CD4-positive, CD25-positive, alpha-beta regulatory T cell (primary cell): ENCODE measurements at regions not wholly inside any gene's neighbourhood (a gene's known extent, or its start where the extent isn't known, plus 50 kb on each side); places are given as distances from the start of the nearest gene placed in this dataset.

Experiments
- ATAC-seq, 2 donors: fragments of 150-1000 bp; cut with Tn5 transposase; one replicate each; pipeline ENCODE4 v1.10.0; 2021; ENCODE audit warnings: low read depth in 2 of 2, moderate number of reproducible peaks in 2 of 2, moderate library complexity in 1 of 2
- DNase-seq, 3 donors: peaks; one replicate each; pipeline versions ENCODE4 v3.0.0 to v3.0.0-alpha.2; 2012 to 2022; ENCODE audit warnings: mixed read lengths in 1 of 3
- H3K27ac ChIP-seq: one replicate; pipeline ENCODE4 v1.7.0; 2013; ENCODE audit warnings: mild to moderate bottlenecking, low read length; ENCODE audit not compliant: insufficient read depth, poor library complexity, severe bottlenecking
- H3K27me3 ChIP-seq: one replicate; pipeline ENCODE4 v1.7.0; 2013; ENCODE audit warnings: low read length; ENCODE audit not compliant: control insufficient read depth, insufficient read depth
- H3K36me3 ChIP-seq: one replicate; pipeline ENCODE4 v1.7.0; 2013; ENCODE audit warnings: mild to moderate bottlenecking, low read length, moderate library complexity; ENCODE audit not compliant: control insufficient read depth, insufficient read depth
- H3K4me1 ChIP-seq: 2 replicates; pipeline ENCODE4 v1.7.0; 2013; ENCODE audit warnings: mild to moderate bottlenecking, low read length; ENCODE audit not compliant: insufficient read depth, control insufficient read depth, poor library complexity, severe bottlenecking
- H3K4me3 ChIP-seq: one replicate; pipeline ENCODE4 v1.7.0; 2013; ENCODE audit warnings: low read depth, mild to moderate bottlenecking, low read length, moderate library complexity
- H3K9me3 ChIP-seq, 2 experiments: 1 replicate in 1 of 2; 2 replicates in 1 of 2; pipeline ENCODE4 v1.7.0; 2013; ENCODE audit warnings: low read length in 2 of 2, mild to moderate bottlenecking in 1 of 2, moderate library complexity in 1 of 2; ENCODE audit not compliant: control insufficient read depth in 2 of 2
- H3K27ac Mint-ChIP-seq, 3 donors: one replicate each; pipeline ENCODE4 v1.8.0; 2020 to 2022; ENCODE audit warnings: mild to moderate bottlenecking in 3 of 3, mixed read lengths in 3 of 3, moderate library complexity in 2 of 3
- H3K27me3 Mint-ChIP-seq: one replicate; pipeline ENCODE4 v1.8.0; 2022; ENCODE audit warnings: mild to moderate bottlenecking, mixed read lengths
- H3K36me3 Mint-ChIP-seq: one replicate; pipeline ENCODE4 v1.8.0; 2020; ENCODE audit warnings: mixed read lengths
- H3K4me1 Mint-ChIP-seq, 4 donors: one replicate each; pipeline ENCODE4 v1.8.0; 2020 to 2022; ENCODE audit warnings: mixed read lengths in 4 of 4, mild to moderate bottlenecking in 1 of 4
- H3K4me3 Mint-ChIP-seq, 4 donors: one replicate each; pipeline ENCODE4 v1.8.0; 2020 to 2022; ENCODE audit warnings: mild to moderate bottlenecking in 4 of 4, mixed read lengths in 4 of 4, moderate library complexity in 3 of 4
- H3K9me3 Mint-ChIP-seq, 7 donors: one replicate each; pipeline ENCODE4 v1.8.0; 2020 to 2022; ENCODE audit warnings: mixed read lengths in 7 of 7, mild to moderate bottlenecking in 3 of 7, moderate library complexity in 2 of 7

DNA sequence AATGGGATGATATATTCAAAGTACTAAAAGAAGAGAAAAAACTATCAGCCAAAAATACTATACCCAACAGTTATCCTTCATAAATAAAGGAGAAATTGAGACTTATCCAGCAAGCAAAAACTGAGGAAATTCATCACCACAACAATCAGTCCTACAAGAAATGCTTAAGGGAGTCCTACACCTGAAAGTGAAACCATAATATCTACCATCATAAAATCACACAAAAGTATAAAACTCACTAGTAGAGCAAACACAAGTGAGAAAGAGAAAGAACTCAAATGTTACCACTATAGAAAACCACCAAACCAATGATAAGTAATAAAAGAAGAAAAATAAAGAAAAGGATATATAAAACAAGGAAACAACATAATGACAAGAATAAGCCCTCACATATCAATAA is 103.6 kb upstream of the NEO1 start:
- Mint-ChIP-seq H3K9me3 (peaks cover 0 to 19% (median 11%) of the 10 kb centered on the region in 7 donors), H3K4me3 (no peak overlapping the region), H3K36me3 (no peaks in the 10 kb centered on the region), H3K4me1 (no peaks in the 10 kb centered on the region), H3K27me3 (peaks cover 21% of the 10 kb centered on the region), H3K27ac (no peak overlapping the region)
- Histone ChIP-seq H3K27ac (no peak overlapping the region), H3K4me1 (no peaks in the 10 kb centered on the region), H3K9me3 (peaks cover 14% of the 10 kb centered on the region in 2 experiments), H3K36me3 (no peaks in the 10 kb centered on the region), H3K27me3 (peaks cover 3% of the 10 kb centered on the region), H3K4me3 (no peak overlapping the region)
- DNase-seq, result no peak
- ATAC-seq, result no peak

DNA sequence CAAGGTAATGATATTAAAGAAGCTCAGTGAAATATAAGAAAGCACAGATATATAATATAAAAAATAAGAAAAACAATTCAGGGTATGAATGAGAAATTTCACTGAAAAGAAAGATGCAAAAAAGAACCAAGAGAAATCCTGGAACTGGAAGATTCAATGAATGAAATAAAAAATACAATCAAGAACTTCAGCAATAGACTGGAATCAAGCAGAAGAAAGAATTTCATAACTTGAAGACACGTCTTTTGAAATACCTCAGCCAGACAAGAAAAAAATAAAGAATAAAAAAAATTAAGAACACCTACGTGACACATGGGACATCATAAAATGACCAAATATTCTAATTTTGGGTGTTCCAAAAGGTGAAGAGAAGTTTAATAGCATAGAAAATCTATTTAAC is 104.6 kb upstream of the NEO1 start:
- DNase-seq, result no peak
- H3K9me3 Mint-ChIP-seq, result peaks cover 0 to 19% (median 11%) of the 10 kb centered on the region in 7 donors
- peaks cover 14% of the 10 kb centered on the region in 2 experiments for H3K9me3 ChIP-seq
- no peaks in the 10 kb centered on the region for H3K4me1 Mint-ChIP-seq
- H3K4me1 ChIP-seq, result no peaks in the 10 kb centered on the region
- no peaks in the 10 kb centered on the region for H3K36me3 Mint-ChIP-seq
- no peak overlapping the region for H3K4me3 Mint-ChIP-seq
- H3K27me3 Mint-ChIP-seq, result peaks cover 15% of the 10 kb centered on the region
- no peak overlapping the region for H3K27ac ChIP-seq
- H3K27ac Mint-ChIP-seq, result no peak overlapping the region
- no peak for ATAC-seq
- H3K36me3 ChIP-seq, result no peaks in the 10 kb centered on the region
- H3K4me3 ChIP-seq, result no peak overlapping the region
- peaks cover 3% of the 10 kb centered on the region for H3K27me3 ChIP-seq

DNA sequence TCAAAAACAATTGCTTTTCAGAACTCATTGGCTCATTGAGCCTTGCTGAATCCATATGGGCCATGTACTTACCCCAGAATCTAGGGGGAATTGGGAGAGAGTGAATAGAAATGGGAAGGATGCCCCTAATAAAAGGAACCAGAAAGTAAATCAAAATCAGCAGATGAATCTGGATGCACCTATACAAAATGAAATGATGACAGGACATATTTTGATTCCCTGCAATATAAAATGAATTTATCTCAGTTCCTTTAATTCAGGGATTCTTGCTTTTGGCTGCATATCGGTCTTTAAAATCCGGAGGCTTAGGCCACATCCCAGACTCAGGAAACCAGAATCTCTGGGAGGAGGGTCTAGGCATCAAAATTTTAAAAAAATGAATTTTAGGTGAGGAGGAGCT is 107.7 kb upstream of the NEO1 start:
- ATAC-seq (no peak), DNase-seq (no peak)
- Mint-ChIP-seq H3K9me3 (peaks cover 0 to 19% (median 11%) of the 10 kb centered on the region in 7 donors), H3K36me3 (no peaks in the 10 kb centered on the region), H3K27ac (no peak overlapping the region), H3K4me1 (no peaks in the 10 kb centered on the region), H3K4me3 (no peak overlapping the region), H3K27me3 (peaks cover 16% of the 10 kb centered on the region)
- no peaks in the 10 kb centered on the region for H3K4me1 ChIP-seq
- H3K9me3 ChIP-seq, result peaks cover 14% of the 10 kb centered on the region in 2 experiments
- H3K27ac ChIP-seq, result no peak overlapping the region
- H3K36me3 ChIP-seq, result no peaks in the 10 kb centered on the region
- no peak overlapping the region for H3K4me3 ChIP-seq
- H3K27me3 ChIP-seq, result peaks cover 3% of the 10 kb centered on the region

DNA sequence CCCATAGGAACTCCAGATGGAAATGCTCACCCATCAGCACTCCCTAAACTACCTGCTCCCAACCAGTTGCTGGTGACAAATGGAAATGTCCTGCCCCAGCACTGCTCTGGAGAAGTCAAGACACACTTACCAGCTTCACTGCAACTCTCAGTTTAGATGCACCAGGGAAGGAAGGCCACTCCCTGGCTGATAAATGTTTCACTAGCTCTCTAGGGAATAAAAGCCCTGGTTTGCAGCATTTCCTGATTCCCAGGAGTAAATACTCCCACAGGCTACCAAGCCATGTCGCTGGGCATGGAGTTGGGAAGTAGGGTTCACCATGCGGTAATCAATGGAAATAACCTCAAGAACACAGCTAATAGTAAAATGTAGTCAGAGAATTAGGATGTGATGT is 112.0 kb upstream of the NEO1 start:
- Histone ChIP-seq H3K36me3 (no peaks in the 10 kb centered on the region), H3K4me1 (no peaks in the 10 kb centered on the region), H3K4me3 (no peak overlapping the region), H3K27ac (no peak overlapping the region), H3K27me3 (no peaks in the 10 kb centered on the region), H3K9me3 (no peaks in the 10 kb centered on the region)
- Mint-ChIP-seq H3K27ac (no peak overlapping the region), H3K4me3 (no peak overlapping the region), H3K4me1 (no peaks in the 10 kb centered on the region), H3K36me3 (no peaks in the 10 kb centered on the region), H3K9me3 (peaks cover 0 to 5% (median 0%) of the 10 kb centered on the region in 7 donors), H3K27me3 (peaks cover 11% of the 10 kb centered on the region)
- ATAC-seq, result no peak
- no peak for DNase-seq

DNA sequence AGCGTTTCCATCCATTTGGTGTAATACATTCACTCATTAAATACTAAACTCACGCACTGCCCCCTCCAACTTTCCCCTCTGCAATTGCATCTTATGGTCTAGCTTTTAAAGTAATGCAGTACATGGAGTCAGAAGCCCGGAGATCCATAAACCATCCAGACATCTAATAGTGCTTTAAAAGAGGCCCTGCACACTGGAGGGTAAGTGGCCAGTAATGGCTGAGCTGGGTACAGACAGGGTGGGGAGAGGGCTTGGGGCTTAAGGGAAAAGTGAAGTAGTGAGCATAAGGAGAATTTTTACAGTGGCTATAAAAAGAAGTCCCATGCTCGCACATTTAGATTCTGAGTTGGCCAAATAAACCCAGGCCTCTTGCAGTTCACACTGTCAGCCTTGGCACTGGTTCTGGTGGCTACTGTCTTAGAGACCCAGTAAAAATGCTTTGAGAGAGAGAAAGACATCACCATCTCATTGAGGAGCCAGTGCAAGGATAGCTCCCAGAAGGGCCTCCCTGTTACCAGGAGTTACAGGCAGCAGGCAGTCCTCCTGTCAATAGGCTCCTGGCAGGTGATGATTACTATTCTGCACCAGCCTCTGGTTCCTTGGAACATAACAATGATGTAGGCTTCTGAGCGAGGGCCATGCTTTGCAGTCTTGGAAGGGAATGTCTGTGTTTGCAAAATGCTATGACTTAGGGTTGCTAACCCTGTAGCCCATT is 112.6 kb upstream of the NEO1 start:
- H3K9me3 Mint-ChIP-seq, result peaks cover 0 to 3% (median 0%) of the 10 kb centered on the region in 7 donors
- Histone ChIP-seq H3K4me3 (no peak overlapping the region), H3K4me1 (no peaks in the 10 kb centered on the region), H3K27ac (no peak overlapping the region), H3K36me3 (no peaks in the 10 kb centered on the region), H3K27me3 (no peaks in the 10 kb centered on the region), H3K9me3 (no peaks in the 10 kb centered on the region)
- H3K36me3 Mint-ChIP-seq, result no peaks in the 10 kb centered on the region
- peaks cover 17% of the 10 kb centered on the region for H3K27me3 Mint-ChIP-seq
- H3K4me3 Mint-ChIP-seq, result no peak overlapping the region
- H3K4me1 Mint-ChIP-seq, result no peaks in the 10 kb centered on the region
- no peak for DNase-seq
- H3K27ac Mint-ChIP-seq, result no peak overlapping the region
- ATAC-seq, result no peak

DNA sequence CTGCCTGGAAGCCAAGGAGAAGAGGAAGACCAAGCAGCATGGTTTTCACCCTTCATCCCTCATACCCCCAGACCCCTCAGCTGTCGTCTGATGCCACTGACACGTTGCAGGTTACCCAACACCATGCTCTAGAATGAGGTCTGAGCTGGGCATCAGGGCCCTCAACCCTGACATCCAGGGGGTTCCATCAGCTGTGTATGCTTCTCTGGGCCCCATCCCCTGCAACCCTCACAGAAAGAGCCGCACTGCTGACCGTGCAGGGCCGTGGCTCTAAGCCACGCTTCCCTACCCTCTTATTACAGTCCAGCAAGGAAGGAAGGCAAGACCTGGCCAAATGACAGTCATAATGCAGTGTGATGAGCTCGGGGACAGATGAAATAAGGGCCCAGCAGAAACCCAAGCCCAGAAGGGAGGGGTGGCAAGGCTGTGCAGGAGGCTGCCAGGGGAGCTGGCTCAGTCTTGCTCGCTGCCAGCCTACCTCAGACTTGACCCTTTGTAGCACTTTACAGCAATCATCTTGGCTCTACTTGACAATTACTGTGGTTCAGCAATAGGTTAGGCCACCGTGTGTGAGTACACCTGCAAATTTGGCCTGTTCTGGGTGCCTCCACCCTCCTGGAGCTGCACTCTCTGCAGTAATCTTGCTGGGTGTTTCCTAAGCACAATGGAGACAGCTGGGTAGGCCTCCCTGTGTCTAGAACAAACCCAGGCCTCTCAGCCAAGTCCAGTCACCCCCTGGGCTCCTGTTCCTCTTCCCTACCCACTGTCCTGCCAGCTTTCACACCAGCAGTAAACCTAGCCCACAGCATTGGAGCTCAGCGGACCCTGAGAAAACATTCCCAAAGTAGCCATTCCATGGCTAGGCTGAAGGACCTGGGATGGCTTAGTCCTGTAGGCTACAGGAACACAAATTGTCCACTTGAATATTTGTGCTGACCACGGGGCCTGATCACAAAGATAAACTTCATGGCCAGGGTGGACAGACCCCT is 115.3 kb upstream of the NEO1 start:
- no peak overlapping the region for H3K27ac Mint-ChIP-seq
- Histone ChIP-seq H3K36me3 (no peaks in the 10 kb centered on the region), H3K4me1 (no peaks in the 10 kb centered on the region), H3K27me3 (peaks cover 5% of the 10 kb centered on the region), H3K4me3 (no peak overlapping the region), H3K27ac (no peak overlapping the region), H3K9me3 (no peaks in the 10 kb centered on the region)
- no peaks in the 10 kb centered on the region for H3K4me1 Mint-ChIP-seq
- no peak overlapping the region for H3K4me3 Mint-ChIP-seq
- H3K27me3 Mint-ChIP-seq, result peaks cover 28% of the 10 kb centered on the region
- no peaks in the 10 kb centered on the region for H3K36me3 Mint-ChIP-seq
- no peak for DNase-seq
- H3K9me3 Mint-ChIP-seq, result peaks cover 0 to 2% (median 0%) of the 10 kb centered on the region in 7 donors
- no peak for ATAC-seq

DNA sequence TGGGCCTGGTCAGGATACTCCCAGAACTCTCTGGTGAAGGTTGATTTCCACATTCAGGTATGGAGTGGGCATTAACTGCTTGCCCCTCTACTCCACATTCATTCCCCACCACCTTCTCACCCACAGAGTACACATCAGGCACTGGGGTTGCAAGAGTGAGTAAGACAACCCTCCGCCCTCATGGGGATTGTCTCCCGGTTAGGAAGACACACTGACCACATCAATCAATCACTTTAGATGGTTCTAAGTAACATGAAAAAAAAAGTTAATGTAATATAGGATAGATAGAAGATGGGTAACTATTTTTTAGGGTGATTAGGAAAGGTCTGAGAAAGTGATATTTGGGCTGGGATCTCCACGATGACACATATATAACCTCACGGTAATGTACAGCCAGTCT is 116.0 kb upstream of the NEO1 start:
- peaks cover 5% of the 10 kb centered on the region for H3K27me3 ChIP-seq
- no peak overlapping the region for H3K27ac ChIP-seq
- no peak overlapping the region for H3K27ac Mint-ChIP-seq
- no peak overlapping the region for H3K4me3 Mint-ChIP-seq
- H3K9me3 ChIP-seq, result no peaks in the 10 kb centered on the region
- DNase-seq (no peak), ATAC-seq (no peak)
- H3K27me3 Mint-ChIP-seq, result peaks cover 23% of the 10 kb centered on the region
- peaks cover 0 to 2% (median 0%) of the 10 kb centered on the region in 7 donors for H3K9me3 Mint-ChIP-seq
- H3K36me3 ChIP-seq, result no peaks in the 10 kb centered on the region
- H3K4me3 ChIP-seq, result no peak overlapping the region
- H3K36me3 Mint-ChIP-seq, result no peaks in the 10 kb centered on the region
- H3K4me1 ChIP-seq, result no peaks in the 10 kb centered on the region
- no peaks in the 10 kb centered on the region for H3K4me1 Mint-ChIP-seq
